SU-DHL-6 (cell line): ENCODE measurements at regions not wholly inside any gene's neighbourhood (a gene's known extent, or its start where the extent isn't known, plus 50 kb on each side); places are given as distances from the start of the nearest gene placed in this dataset.

Experiments used
- EZH2phosphoT487 ChIP-seq: fragments of 200-600 bp; sonication (generic), shearing (Covaris generic); conservative IDR thresholded peaks from 2 replicates; pipeline ENCODE4 v1.6.1; 2018; ENCODE audit warnings: mild to moderate bottlenecking, antibody characterized with exemption, low read length, moderate library complexity, mixed read lengths
- TF ChIP-seq, protein P1 (sequence below): fragments of 200-600 bp; sonication (generic); IDR thresholded peaks from one replicate; pipeline ENCODE4 v1.5.1; 2017; ENCODE audit warnings: antibody characterized with exemption, mild to moderate bottlenecking, low read length, moderate library complexity; ENCODE audit not compliant: insufficient read depth, poor library complexity, severe bottlenecking

DNA sequence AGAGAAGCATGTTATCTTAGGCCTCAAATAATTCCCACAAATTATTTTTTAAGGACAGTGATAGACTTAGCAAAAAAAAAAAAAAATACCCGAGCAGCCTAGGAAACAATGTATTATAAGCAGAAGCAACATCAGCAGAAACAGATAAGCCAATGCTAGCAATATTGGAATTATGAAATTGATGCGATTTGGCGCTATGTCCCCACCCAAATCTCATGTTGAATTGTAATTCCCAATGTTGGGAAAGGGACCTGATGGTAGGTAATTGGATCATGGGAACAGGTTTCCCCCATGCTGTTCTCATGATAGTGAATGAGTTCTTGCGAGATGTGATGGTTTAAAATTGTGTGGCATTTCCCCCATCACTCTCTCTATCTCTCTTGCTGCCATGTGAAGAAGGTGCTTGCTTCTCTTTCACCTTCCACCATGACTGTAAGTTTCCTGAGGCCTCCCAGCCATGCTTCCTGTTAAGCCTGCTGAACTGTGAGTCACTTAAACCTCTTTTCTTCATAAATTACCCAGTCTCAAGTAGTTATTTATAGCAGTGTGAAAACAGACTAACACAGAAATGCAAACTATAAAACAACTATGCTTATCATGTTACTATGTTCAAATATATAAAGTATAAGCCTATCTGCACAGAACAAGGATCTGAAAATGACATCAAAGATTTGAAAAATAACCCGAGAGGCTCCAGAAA is 75.6 kb upstream of the HIVEP3 start:
- TF ChIP-seq, protein P1, sequence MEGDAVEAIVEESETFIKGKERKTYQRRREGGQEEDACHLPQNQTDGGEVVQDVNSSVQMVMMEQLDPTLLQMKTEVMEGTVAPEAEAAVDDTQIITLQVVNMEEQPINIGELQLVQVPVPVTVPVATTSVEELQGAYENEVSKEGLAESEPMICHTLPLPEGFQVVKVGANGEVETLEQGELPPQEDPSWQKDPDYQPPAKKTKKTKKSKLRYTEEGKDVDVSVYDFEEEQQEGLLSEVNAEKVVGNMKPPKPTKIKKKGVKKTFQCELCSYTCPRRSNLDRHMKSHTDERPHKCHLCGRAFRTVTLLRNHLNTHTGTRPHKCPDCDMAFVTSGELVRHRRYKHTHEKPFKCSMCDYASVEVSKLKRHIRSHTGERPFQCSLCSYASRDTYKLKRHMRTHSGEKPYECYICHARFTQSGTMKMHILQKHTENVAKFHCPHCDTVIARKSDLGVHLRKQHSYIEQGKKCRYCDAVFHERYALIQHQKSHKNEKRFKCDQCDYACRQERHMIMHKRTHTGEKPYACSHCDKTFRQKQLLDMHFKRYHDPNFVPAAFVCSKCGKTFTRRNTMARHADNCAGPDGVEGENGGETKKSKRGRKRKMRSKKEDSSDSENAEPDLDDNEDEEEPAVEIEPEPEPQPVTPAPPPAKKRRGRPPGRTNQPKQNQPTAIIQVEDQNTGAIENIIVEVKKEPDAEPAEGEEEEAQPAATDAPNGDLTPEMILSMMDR: no peak
- no peak for TF ChIP-seq EZH2phosphoT487
